ENCODE measurements at regions not wholly inside any gene's neighbourhood (a gene's known extent, or its start where the extent isn't known, plus 50 kb on each side); places are given as distances from the start of the nearest gene placed in this dataset.

GRCh38 chr6:48272518-48272917 lies 161.5 kb upstream of the PTCHD4 start:
- Histone ChIP-seq H3K27ac (no peak overlapping the region), H3K9me3 (no peaks in the 10 kb centered on the region), H3K36me3 (no peaks in the 10 kb centered on the region), H3K4me3 (no peak overlapping the region), H3K4me1 (no peaks in the 10 kb centered on the region), H3K27me3 (no peaks in the 10 kb centered on the region), H3K9ac (ENCODE audit: low read depth in 2 of 2, low read length in 2 of 2) (no peak overlapping the region)
- intact Hi-C loops (cut with DNase I): no loop called here
- DNase-seq: no peak
- TF ChIP-seq, protein P1, sequence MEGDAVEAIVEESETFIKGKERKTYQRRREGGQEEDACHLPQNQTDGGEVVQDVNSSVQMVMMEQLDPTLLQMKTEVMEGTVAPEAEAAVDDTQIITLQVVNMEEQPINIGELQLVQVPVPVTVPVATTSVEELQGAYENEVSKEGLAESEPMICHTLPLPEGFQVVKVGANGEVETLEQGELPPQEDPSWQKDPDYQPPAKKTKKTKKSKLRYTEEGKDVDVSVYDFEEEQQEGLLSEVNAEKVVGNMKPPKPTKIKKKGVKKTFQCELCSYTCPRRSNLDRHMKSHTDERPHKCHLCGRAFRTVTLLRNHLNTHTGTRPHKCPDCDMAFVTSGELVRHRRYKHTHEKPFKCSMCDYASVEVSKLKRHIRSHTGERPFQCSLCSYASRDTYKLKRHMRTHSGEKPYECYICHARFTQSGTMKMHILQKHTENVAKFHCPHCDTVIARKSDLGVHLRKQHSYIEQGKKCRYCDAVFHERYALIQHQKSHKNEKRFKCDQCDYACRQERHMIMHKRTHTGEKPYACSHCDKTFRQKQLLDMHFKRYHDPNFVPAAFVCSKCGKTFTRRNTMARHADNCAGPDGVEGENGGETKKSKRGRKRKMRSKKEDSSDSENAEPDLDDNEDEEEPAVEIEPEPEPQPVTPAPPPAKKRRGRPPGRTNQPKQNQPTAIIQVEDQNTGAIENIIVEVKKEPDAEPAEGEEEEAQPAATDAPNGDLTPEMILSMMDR (IDR thresholded peaks at IDR 0.05): no peak

DNA sequence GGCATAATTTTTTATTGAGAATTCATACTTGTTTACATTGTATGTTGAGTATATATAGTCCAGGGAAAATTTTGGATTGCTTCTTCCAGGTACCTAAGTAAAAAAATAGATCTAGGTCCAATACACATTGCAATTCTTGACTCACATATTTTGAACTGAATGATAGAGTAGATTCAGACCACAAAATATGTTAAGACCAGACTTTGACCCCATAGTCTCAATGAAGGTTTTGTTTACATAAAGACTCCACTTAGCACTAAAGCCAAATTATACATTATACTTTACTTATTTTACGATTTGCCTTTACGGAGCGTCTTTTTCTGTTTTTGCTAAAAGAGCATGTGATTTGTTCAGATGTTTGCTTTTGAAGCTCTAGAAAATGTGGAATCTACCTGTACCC lies 144.1 kb upstream of the PTCHD4 start:
- DNase-seq: no peak
- intact Hi-C loops (cut with DNase I): no loop called here
- no peak overlapping the region for H3K27ac ChIP-seq
- no peaks in the 10 kb centered on the region for H3K4me1 ChIP-seq
- H3K36me3 ChIP-seq: no peaks in the 10 kb centered on the region
- TF ChIP-seq, protein P1 (IDR thresholded peaks at IDR 0.05): no peak
- H3K9ac ChIP-seq (ENCODE audit: low read depth in 2 of 2, low read length in 2 of 2): no peak overlapping the region
- H3K27me3 ChIP-seq: no peaks in the 10 kb centered on the region
- H3K9me3 ChIP-seq: no peaks in the 10 kb centered on the region
- no peak overlapping the region for H3K4me3 ChIP-seq

GRCh38 chr6:48249071-48249470 lies 138.1 kb upstream of the PTCHD4 start:
- Histone ChIP-seq H3K27me3 (no peaks in the 10 kb centered on the region), H3K4me1 (no peaks in the 10 kb centered on the region), H3K9ac (ENCODE audit: low read depth in 2 of 2, low read length in 2 of 2) (no peak overlapping the region), H3K9me3 (no peaks in the 10 kb centered on the region), H3K27ac (no peak overlapping the region), H3K4me3 (no peak overlapping the region), H3K36me3 (no peaks in the 10 kb centered on the region)
- intact Hi-C loops (cut with DNase I): no loop called here
- TF ChIP-seq, protein P1 (IDR thresholded peaks at IDR 0.05): no peak
- no peak for DNase-seq

DNA sequence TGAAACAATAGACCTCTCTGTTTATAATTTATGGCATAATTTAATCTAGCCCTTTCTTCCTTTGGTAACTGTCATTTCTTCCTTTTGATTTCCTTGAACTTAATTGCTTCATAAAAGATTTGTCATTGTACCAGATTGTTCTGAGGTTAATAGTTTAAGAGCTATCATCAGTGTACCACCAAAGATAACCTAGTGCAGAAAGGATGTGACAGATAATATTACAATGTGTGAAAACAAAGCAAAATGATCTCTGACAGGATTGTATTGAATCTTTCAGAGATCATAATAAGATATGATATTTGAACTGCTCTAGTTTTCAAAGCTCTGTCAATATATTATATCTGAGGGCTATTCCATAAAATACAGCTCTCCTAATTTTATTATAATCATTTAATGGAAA lies 132.1 kb upstream of the PTCHD4 start:
- Histone ChIP-seq H3K4me3 (no peak overlapping the region), H3K9ac (ENCODE audit: low read depth in 2 of 2, low read length in 2 of 2) (no peak overlapping the region), H3K4me1 (no peaks in the 10 kb centered on the region), H3K36me3 (no peaks in the 10 kb centered on the region), H3K9me3 (no peaks in the 10 kb centered on the region), H3K27me3 (no peaks in the 10 kb centered on the region), H3K27ac (no peak overlapping the region)
- intact Hi-C loops (cut with DNase I): no loop called here
- TF ChIP-seq, protein P1 (IDR thresholded peaks at IDR 0.05): no peak
- DNase-seq: no peak

GRCh38 chr6:48240287-48240686 lies 129.3 kb upstream of the PTCHD4 start:
- Histone ChIP-seq H3K27me3 (no peaks in the 10 kb centered on the region), H3K9me3 (no peaks in the 10 kb centered on the region), H3K36me3 (no peaks in the 10 kb centered on the region), H3K9ac (ENCODE audit: low read depth in 2 of 2, low read length in 2 of 2) (no peak overlapping the region), H3K4me3 (no peak overlapping the region), H3K4me1 (no peaks in the 10 kb centered on the region), H3K27ac (no peak overlapping the region)
- DNase-seq: no peak
- TF ChIP-seq, protein P1 (IDR thresholded peaks at IDR 0.05): no peak
- intact Hi-C loops (cut with DNase I): no loop called here

- Histone ChIP-seq H3K4me1 (no peaks in the 10 kb centered on the region), H3K27ac (no peak overlapping the region), H3K36me3 (no peaks in the 10 kb centered on the region), H3K9ac (ENCODE audit: low read depth in 2 of 2, low read length in 2 of 2) (no peak overlapping the region), H3K27me3 (no peaks in the 10 kb centered on the region), H3K9me3 (no peaks in the 10 kb centered on the region), H3K4me3 (no peak overlapping the region)
- DNase-seq: no peak
- intact Hi-C loops (cut with DNase I): no loop called here
- TF ChIP-seq, protein P1 (IDR thresholded peaks at IDR 0.05): no peak
Observed at GRCh38 chr6:48236375-48236774, 125.4 kb upstream of the PTCHD4 start.

All from colonic mucosa (tissue), 4 donors.